Transverse colon (tissue), 4 donors: ENCODE measurements at regions not wholly inside any gene's neighbourhood (a gene's known extent, or its start where the extent isn't known, plus 50 kb on each side); places are given as distances from the start of the nearest gene placed in this dataset.

Source experiments
- DNase-seq: peaks from one replicate; pipeline ENCODE4 v3.0.0-alpha.2; 2019
- H3K27ac ChIP-seq, 4 donors: fragments of 200-600 bp; sonication (generic); 2 replicates each; pipeline ENCODE4 v1.5.1; 2016 to 2018; ENCODE audit warnings: inconsistent platforms in 4 of 4
- H3K27me3 ChIP-seq: fragments of 200-600 bp; sonication (generic); 2 replicates; pipeline ENCODE4 v1.5.1; 2017; ENCODE audit warnings: inconsistent platforms
- H3K36me3 ChIP-seq, 4 donors: fragments of 200-600 bp; sonication (generic); 2 replicates each; pipeline ENCODE4 v1.5.1; 2017 to 2019; ENCODE audit warnings: inconsistent platforms in 4 of 4
- H3K4me1 ChIP-seq, 4 donors: fragments of 200-600 bp; sonication (generic); 2 replicates each; pipeline ENCODE4 v1.5.1; 2017 to 2020; ENCODE audit warnings: inconsistent platforms in 4 of 4
- H3K4me3 ChIP-seq, 4 donors: fragments of 200-600 bp; sonication (generic); 1 replicate in 1 of 4; 2 replicates in 3 of 4; pipeline versions ENCODE4 v1.5.1 to v1.6.1; 2017 to 2019; ENCODE audit warnings: inconsistent platforms in 4 of 4
- H3K9me3 ChIP-seq, 2 donors: fragments of 200-600 bp; sonication (generic); 2 replicates each; pipeline ENCODE4 v1.5.1; 2017 to 2019; ENCODE audit warnings: inconsistent platforms in 2 of 2
- CTCF ChIP-seq, 5 experiments: fragments of 200-600 bp in 3 of 5; fragments of 450-650 bp in 2 of 5; sonication (generic) in 3 of 5; IDR thresholded peaks; 1 replicate in 2 of 5; 2 replicates in 3 of 5; pipeline ENCODE4 v1.5.1; 2016 to 2017; ENCODE audit warnings: antibody characterized with exemption in 5 of 5, inconsistent platforms in 3 of 5, mild to moderate bottlenecking in 2 of 5, moderate library complexity in 1 of 5
- EP300 ChIP-seq: sonication (generic); formaldehyde crosslinking; IDR thresholded peaks from one replicate; pipeline ENCODE4 v1.6.1; 2017; ENCODE audit warnings: antibody characterized with exemption, low read depth
- POLR2A ChIP-seq: fragments of 450-650 bp; IDR thresholded peaks from one replicate; pipeline ENCODE4 v1.6.1; 2016; ENCODE audit warnings: antibody characterized with exemption, mild to moderate bottlenecking, moderate library complexity
- POLR2AphosphoS5 ChIP-seq, 3 donors: sonication (generic); formaldehyde crosslinking; IDR thresholded peaks; one replicate each; pipeline ENCODE4 v1.6.1; 2016; ENCODE audit warnings: antibody characterized with exemption in 3 of 3
- WGBS, 2 donors: methylation state at CpG; one replicate each; pipeline ENCODE4 v1.1.5; 2018; ENCODE audit warnings: low coverage in 1 of 2; 5-methylcytosine and 5-hydroxymethylcytosine counted together
- in situ Hi-C, 4 donors: fragments of 200-750 bp; cut with MboI; loops; one replicate each; pipeline versions ENCODE4 v1.15.0 to v1.15.1; 2017; ENCODE audit warnings: low sequenced_read_pairs in 3 of 4, low pct_ligation_motif_present in 1 of 4, low pct_unique_long_range_greater_than_20kb in 1 of 4
- intact Hi-C: fragments of 100-400 bp; cut with DNase I; formaldehyde crosslinking; loops from one replicate; pipeline ENCODE4 v1.15.1; 2023; ENCODE audit warnings: low total_unique reads

GRCh38 chrX:149205937-149206336 is 299.2 kb downstream of the IDS start:
- Histone ChIP-seq H3K36me3 (no peaks in the 10 kb centered on the region), H3K9me3 (no peaks in the 10 kb centered on the region), H3K4me3 (no peak overlapping the region), H3K27ac (no peak overlapping the region), H3K27me3 (no peaks in the 10 kb centered on the region), H3K4me1 (no peaks in the 10 kb centered on the region)
- TF ChIP-seq POLR2A (no peak), EP300 (no peak), CTCF (IDR thresholded peaks at IDR 0.05) (no peak), POLR2AphosphoS5 (IDR thresholded peaks at IDR 0.05) (no peak)
- WGBS, 2 donors: 40 to 48% methylated on average over 1 of the region's 1 CpG
- intact Hi-C loops: no loop called here
- DNase-seq: no peak
- in situ Hi-C loops: no loop called here

- no peaks in the 10 kb centered on the region for H3K9me3 ChIP-seq
- WGBS, 2 donors: 31% methylated on average over 3 of the region's 3 CpGs; no CpG with 5 or more reads in 1 of the 2 donors
- no peak for DNase-seq
- H3K4me1 ChIP-seq: no peaks in the 10 kb centered on the region
- in situ Hi-C loops: no loop called here
- no peaks in the 10 kb centered on the region for H3K27me3 ChIP-seq
- H3K27ac ChIP-seq: no peak overlapping the region
- no peak for TF ChIP-seq CTCF (IDR thresholded peaks at IDR 0.05)
- intact Hi-C loops: no loop called here
- H3K36me3 ChIP-seq: no peaks in the 10 kb centered on the region
- H3K4me3 ChIP-seq: no peak overlapping the region
These were observed 300.0 kb downstream of the IDS start for GRCh38 chrX:149205081-149205480.

- intact Hi-C loops: no loop called here
- DNase-seq: no peak
- H3K4me3 ChIP-seq: no peak overlapping the region
- WGBS, 2 donors: 71 to 86% methylated on average over 1 to 4 of the region's 4 CpGs
- H3K27me3 ChIP-seq: no peaks in the 10 kb centered on the region
- H3K27ac ChIP-seq: no peak overlapping the region
- no peak for TF ChIP-seq POLR2A
- no peak for TF ChIP-seq POLR2AphosphoS5 (IDR thresholded peaks at IDR 0.05)
- no peak for TF ChIP-seq EP300
- no peak for TF ChIP-seq CTCF (IDR thresholded peaks at IDR 0.05)
- no peaks in the 10 kb centered on the region for H3K36me3 ChIP-seq
- no peaks in the 10 kb centered on the region for H3K9me3 ChIP-seq
- in situ Hi-C loops: no loop called here
- H3K4me1 ChIP-seq: no peaks in the 10 kb centered on the region
These were observed 305.4 kb downstream of the IDS start for GRCh38 chrX:149199734-149200133.

GRCh38 chrX:149198980-149199732 is 305.9 kb downstream of the IDS start:
- in situ Hi-C loops: no loop called here
- Histone ChIP-seq H3K27ac (no peak overlapping the region), H3K36me3 (no peaks in the 10 kb centered on the region), H3K4me3 (no peak overlapping the region), H3K9me3 (no peaks in the 10 kb centered on the region), H3K27me3 (no peaks in the 10 kb centered on the region), H3K4me1 (no peaks in the 10 kb centered on the region)
- intact Hi-C loops: no loop called here
- no peak for DNase-seq
- TF ChIP-seq EP300 (no peak), POLR2AphosphoS5 (IDR thresholded peaks at IDR 0.05) (no peak), CTCF (IDR thresholded peaks at IDR 0.05) (no peak), POLR2A (no peak)
- 86% methylated on average over 11 of the region's 11 CpGs; no CpG with 5 or more reads in 1 of the 2 donors for WGBS, 2 donors
